ENCODE measurements at regions not wholly inside any gene's neighbourhood (a gene's known extent, or its start where the extent isn't known, plus 50 kb on each side); places are given as distances from the start of the nearest gene placed in this dataset.

GRCh38 chr13:104422668-104423067 lies 1356.5 kb upstream of the SLC10A2 start:
- no peak for DNase-seq (ENCODE audit: low read depth)

- no peak for DNase-seq (ENCODE audit: low read depth)
Observed at GRCh38 chr13:104416973-104417372, 1350.8 kb upstream of the SLC10A2 start.

GRCh38 chr13:104414771-104415170 lies 1348.6 kb upstream of the SLC10A2 start:
- DNase-seq (ENCODE audit: low read depth), result peak; percentile 2

GRCh38 chr13:104414181-104414580 lies 1348.0 kb upstream of the SLC10A2 start:
- DNase-seq (ENCODE audit: low read depth), result no peak

- no peak for DNase-seq (ENCODE audit: low read depth)
Observed at GRCh38 chr13:104411141-104411765, 1345.0 kb upstream of the SLC10A2 start.

- peak; percentile 17 for DNase-seq (ENCODE audit: low read depth)
Observed at GRCh38 chr13:104408733-104409132, 1342.5 kb upstream of the SLC10A2 start.

- DNase-seq (ENCODE audit: low read depth), result no peak
Observed at GRCh38 chr13:104404325-104404724, 1338.1 kb upstream of the SLC10A2 start.

GRCh38 chr13:104389691-104390090 lies 1323.5 kb upstream of the SLC10A2 start:
- DNase-seq (ENCODE audit: low read depth), result no peak

- DNase-seq (ENCODE audit: low read depth), result no peak
Observed at GRCh38 chr13:104387510-104387909, 1321.3 kb upstream of the SLC10A2 start.

- DNase-seq (ENCODE audit: low read depth), result peak; percentile 71
Observed at GRCh38 chr13:104385404-104385803, 1319.2 kb upstream of the SLC10A2 start.

GRCh38 chr13:104382951-104383350 lies 1316.7 kb upstream of the SLC10A2 start:
- no peak for DNase-seq (ENCODE audit: low read depth)

- no peak for DNase-seq (ENCODE audit: low read depth)
Observed at GRCh38 chr13:104376588-104376987, 1310.4 kb upstream of the SLC10A2 start.

GRCh38 chr13:104375614-104376013 lies 1309.4 kb upstream of the SLC10A2 start:
- DNase-seq (ENCODE audit: low read depth), result no peak

- DNase-seq (ENCODE audit: low read depth), result no peak
Observed at GRCh38 chr13:104372095-104372655, 1306.0 kb upstream of the SLC10A2 start.

- DNase-seq (ENCODE audit: low read depth), result no peak
Observed at GRCh38 chr13:104365430-104365829, 1299.2 kb upstream of the SLC10A2 start.

- DNase-seq (ENCODE audit: low read depth), result no peak
Observed at GRCh38 chr13:104357672-104358354, 1291.6 kb upstream of the SLC10A2 start.

GRCh38 chr13:104357174-104357573 lies 1291.0 kb upstream of the SLC10A2 start:
- peak; percentile 2 for DNase-seq (ENCODE audit: low read depth)

GRCh38 chr13:104355041-104355670 lies 1288.9 kb upstream of the SLC10A2 start:
- DNase-seq (ENCODE audit: low read depth), result peak; percentile 2

- no peak for DNase-seq (ENCODE audit: low read depth)
Observed at GRCh38 chr13:104327211-104327610, 1261.0 kb upstream of the SLC10A2 start.

GRCh38 chr13:104326523-104326922 lies 1260.3 kb upstream of the SLC10A2 start:
- DNase-seq (ENCODE audit: low read depth), result no peak

GRCh38 chr13:104321756-104322155 lies 1255.5 kb upstream of the SLC10A2 start:
- DNase-seq (ENCODE audit: low read depth), result no peak

GRCh38 chr13:104320446-104320845 lies 1254.2 kb upstream of the SLC10A2 start:
- DNase-seq (ENCODE audit: low read depth), result no peak

- peak; percentile 37 for DNase-seq (ENCODE audit: low read depth)
Observed at GRCh38 chr13:104318121-104318520, 1251.9 kb upstream of the SLC10A2 start.

All from ELR (cell line).